BLaER1 (cell line): ENCODE measurements at regions not wholly inside any gene's neighbourhood (a gene's known extent, or its start where the extent isn't known, plus 50 kb on each side); places are given as distances from the start of the nearest gene placed in this dataset.

Source experiments
- H3K27ac ChIP-seq: shearing (Covaris generic); formaldehyde crosslinking; 2 replicates; pipeline ENCODE4 v1.8.1; 2022
- H3K27me3 ChIP-seq: shearing (Covaris generic); formaldehyde crosslinking; 2 replicates; pipeline ENCODE4 v1.8.1; 2022
- H3K36me3 ChIP-seq: shearing (Covaris generic); formaldehyde crosslinking; 2 replicates; pipeline ENCODE4 v1.8.1; 2022
- H3K4me1 ChIP-seq: shearing (Covaris generic); formaldehyde crosslinking; 2 replicates; pipeline ENCODE4 v1.8.1; 2022
- H3K4me2 ChIP-seq: shearing (Covaris generic); formaldehyde crosslinking; 2 replicates; pipeline ENCODE4 v1.8.1; 2022
- H3K4me3 ChIP-seq: shearing (Covaris generic); formaldehyde crosslinking; 2 replicates; pipeline ENCODE4 v1.8.1; 2022
- H3K9ac ChIP-seq: shearing (Covaris generic); formaldehyde crosslinking; 2 replicates; pipeline ENCODE4 v1.8.1; 2022
- H3K9me3 ChIP-seq: shearing (Covaris generic); formaldehyde crosslinking; 2 replicates; pipeline ENCODE4 v1.8.1; 2022
- H4K20me1 ChIP-seq: shearing (Covaris generic); formaldehyde crosslinking; 2 replicates; pipeline ENCODE4 v1.8.1; 2022
- Cebpa-rat ChIP-seq: shearing (Covaris generic); IDR thresholded peaks from 2 replicates; pipeline ENCODE4 v1.8.1; 2022

DNA sequence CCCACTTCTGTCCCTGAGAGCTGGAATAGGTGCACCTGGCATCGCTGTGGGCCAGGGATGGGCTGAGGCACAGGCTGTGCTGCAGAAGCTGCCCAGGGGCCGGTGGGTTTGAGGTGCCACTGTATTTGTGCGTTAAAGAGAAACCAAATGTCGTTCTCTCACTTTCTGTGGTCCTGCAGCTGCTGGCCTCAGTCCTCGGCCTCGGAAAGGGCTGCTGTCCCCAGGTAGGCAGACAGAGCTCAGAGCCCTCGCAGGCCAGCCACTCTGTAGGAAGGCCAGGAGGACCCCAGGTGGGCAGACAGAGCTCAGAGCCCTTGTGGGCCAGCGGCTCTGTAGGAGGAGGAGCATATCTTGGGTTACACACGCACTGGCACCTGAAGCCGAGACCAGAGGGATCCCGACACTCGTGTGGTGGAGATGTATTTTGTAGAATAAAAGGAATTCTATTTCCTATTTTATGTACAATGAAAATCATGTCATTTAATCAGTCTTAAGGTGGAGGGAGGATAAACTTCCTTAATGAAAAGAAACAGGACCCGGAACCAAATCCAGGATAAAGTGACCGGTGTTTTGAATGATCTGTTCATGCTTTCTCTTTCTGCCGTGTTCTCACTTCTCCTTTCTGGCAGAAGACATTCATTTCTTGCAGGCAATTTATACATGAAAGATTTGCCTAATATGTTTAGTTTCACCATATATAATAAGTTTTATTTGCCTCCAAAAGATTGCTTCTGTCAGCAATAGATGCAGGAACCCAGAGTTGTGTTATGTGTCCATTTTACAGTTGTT, 54.4 kb upstream of the HGFAC start:
- peaks cover 95% of the 10 kb centered on the region for H4K20me1 ChIP-seq
- H3K4me1 ChIP-seq: peaks cover 83% of the 10 kb centered on the region
- no peaks in the 10 kb centered on the region for H3K27me3 ChIP-seq
- peak overlapping the region; percentile 56 for H3K4me3 ChIP-seq
- H3K27ac ChIP-seq: peak overlapping the region; percentile 80
- peak overlapping the region; percentile 95 for H3K4me2 ChIP-seq
- no peaks in the 10 kb centered on the region for H3K9me3 ChIP-seq
- no peak for TF ChIP-seq Cebpa-rat
- peak overlapping the region; percentile 73 for H3K9ac ChIP-seq
- H3K36me3 ChIP-seq: peaks cover 14% of the 10 kb centered on the region

DNA sequence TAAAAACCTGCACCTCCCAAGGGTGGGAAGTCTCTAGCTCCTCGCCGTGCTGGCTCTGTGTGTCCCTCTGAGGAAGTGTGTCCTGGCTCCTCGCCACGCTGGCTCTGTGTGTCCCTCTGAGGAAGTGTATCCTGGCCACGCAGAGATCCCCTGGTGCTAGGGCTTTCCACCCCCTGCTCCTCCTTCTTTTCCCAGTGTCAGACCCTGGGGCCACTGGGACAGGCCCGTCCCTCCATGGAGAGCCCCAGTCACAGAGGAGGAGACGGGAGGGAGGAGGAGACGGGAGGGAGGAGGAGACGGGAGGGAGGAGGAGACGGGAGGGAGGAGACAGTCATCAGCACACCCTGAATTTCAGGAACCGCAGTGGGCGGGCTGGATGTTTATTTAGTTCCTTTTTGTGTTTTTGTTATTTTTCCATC, 53.8 kb upstream of the HGFAC start:
- H3K36me3 ChIP-seq: peaks cover 8% of the 10 kb centered on the region; the same call in 1 of the 2 replicates
- peaks cover 95% of the 10 kb centered on the region for H4K20me1 ChIP-seq
- H3K27me3 ChIP-seq: no peaks in the 10 kb centered on the region
- H3K9ac ChIP-seq: peak overlapping the region; percentile 73
- no peak for TF ChIP-seq Cebpa-rat
- H3K27ac ChIP-seq: peak overlapping the region; percentile 80
- H3K9me3 ChIP-seq: no peaks in the 10 kb centered on the region
- peak overlapping the region; percentile 95 for H3K4me2 ChIP-seq
- H3K4me3 ChIP-seq: peak overlapping the region; percentile 56
- H3K4me1 ChIP-seq: peaks cover 88% of the 10 kb centered on the region

DNA sequence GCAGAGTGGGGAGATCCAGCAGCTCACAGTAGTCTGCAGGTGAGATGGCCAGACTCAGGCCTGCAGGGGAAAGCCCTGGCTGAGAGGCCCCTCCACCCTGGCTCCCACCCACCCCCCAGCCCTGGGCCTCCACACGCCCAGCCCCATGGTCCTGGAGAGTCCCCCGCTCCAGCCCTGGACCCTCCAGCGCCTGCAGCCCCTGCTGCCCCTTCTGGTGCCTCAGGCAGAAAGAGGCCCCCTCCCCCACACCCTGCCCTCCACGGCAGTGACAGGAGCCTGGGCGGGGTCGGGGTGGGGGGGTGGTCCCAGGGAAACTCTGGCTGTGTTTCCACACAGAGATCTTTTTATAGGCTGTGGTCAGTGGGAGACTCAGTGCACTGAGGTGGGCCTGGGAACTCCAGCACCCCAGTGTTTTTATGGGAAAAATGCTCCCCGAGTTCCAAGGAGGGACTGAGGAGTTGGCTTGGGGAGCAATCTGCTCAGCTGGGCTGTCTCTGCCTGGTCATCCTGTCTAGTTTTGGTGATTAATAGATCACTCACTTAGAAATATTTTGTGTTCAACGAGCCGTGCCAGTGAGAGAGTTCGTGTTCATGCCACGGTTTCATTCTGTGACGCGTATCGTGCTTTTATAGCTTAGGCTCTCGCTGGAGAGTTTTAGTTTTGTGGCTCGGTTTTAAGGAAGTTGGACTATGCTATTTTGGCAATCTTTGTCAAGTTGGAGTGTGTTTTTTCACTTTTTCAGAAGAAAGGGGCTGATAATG, 53.1 kb upstream of the HGFAC start:
- Histone ChIP-seq H3K36me3 (peaks cover 10% of the 10 kb centered on the region), H3K4me2 (peak overlapping the region; percentile 95), H4K20me1 (peaks cover 95% of the 10 kb centered on the region), H3K27ac (peak overlapping the region; percentile 80), H3K27me3 (no peaks in the 10 kb centered on the region), H3K9me3 (no peaks in the 10 kb centered on the region), H3K9ac (peak overlapping the region; percentile 73), H3K4me3 (peak overlapping the region; percentile 56), H3K4me1 (peaks cover 88% of the 10 kb centered on the region)
- no peak for TF ChIP-seq Cebpa-rat

DNA sequence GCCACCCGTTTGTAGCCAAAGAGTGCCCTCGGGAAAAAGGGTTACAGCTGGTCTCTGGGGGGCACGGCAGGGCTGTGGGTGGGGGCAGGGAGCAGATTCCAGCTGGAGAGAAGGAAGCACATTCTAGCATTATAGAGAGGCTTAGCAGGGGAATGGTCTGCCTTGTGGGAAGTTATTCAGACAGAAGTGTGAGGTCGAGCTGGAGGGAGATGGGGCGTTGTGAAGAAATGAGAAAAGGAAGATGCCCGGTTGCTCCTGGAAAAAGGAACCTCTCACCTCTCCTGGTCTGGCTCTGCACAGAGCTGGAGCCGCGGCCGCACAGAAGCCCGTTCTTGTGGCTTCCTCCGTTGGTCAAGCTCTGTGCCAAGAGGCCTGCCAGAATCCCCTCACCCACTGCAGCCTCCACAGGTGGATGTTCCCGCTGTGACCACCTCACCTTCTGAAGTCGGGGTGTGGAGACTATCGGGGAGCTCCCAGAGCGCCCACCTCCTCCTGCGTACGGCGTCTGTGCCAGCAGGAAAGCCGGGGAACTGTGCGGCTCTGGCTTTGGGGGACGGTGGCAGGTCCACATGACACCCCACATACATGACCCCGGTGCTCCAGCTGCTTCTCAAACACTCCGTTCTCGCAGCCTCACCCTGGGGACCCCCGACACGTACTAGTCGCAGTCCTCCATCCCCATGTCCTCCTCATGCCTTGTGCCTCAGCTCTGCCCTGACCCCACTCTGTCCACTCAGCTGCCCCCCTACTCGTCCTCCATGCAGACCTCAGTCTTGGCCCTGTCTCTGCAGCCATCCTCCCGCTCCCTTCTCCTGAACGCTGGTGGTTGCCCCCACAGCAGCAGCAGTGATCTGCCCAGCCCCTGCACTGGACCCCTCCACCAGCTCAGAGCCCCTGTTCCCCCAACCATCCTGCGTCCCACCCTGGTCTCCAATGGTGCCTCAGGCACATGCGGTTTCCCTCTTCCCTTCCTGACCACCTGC, 52.2 kb upstream of the HGFAC start:
- H3K36me3 ChIP-seq: peaks cover 18% of the 10 kb centered on the region
- no peaks in the 10 kb centered on the region for H3K9me3 ChIP-seq
- peak overlapping the region; percentile 95 for H3K4me2 ChIP-seq
- peaks cover 97% of the 10 kb centered on the region for H4K20me1 ChIP-seq
- peak overlapping the region; percentile 56 for H3K4me3 ChIP-seq
- TF ChIP-seq Cebpa-rat: no peak
- peak overlapping the region; percentile 73 for H3K9ac ChIP-seq
- H3K27ac ChIP-seq: peak overlapping the region; percentile 80
- H3K4me1 ChIP-seq: peaks cover 83% of the 10 kb centered on the region
- no peaks in the 10 kb centered on the region for H3K27me3 ChIP-seq

DNA sequence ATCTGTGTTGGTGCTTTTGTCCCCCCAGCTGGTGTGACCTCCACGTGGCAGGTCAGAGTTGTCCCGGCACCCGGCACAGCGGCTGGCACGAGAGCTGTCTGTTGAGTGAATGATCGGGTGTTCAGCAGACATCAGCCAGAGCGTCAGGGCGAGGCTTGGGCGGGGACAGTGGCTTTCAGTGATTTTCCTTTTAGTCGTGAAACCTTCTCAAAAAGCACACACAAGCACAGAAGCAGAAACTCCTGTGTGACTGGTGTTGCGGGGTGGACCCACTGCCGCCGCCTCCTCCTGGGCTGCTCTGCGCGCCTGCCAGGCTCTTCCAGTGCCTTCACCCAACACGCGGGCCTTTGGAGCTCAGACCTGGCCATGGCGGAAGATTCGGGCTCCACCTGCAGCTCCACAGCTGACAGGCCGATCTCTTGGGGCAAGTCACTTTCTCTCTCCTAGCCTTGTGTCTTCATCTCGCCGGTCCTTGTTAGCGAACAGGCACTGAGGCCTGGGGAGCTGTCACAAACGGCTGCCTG, 51.4 kb upstream of the HGFAC start:
- TF ChIP-seq Cebpa-rat: no peak
- peaks cover 75% of the 10 kb centered on the region for H3K4me1 ChIP-seq
- peaks cover 89% of the 10 kb centered on the region for H4K20me1 ChIP-seq
- H3K9me3 ChIP-seq: peaks cover 7% of the 10 kb centered on the region; the same call in 1 of the 2 replicates
- H3K4me3 ChIP-seq: no peak overlapping the region
- H3K27me3 ChIP-seq: no peaks in the 10 kb centered on the region
- peak overlapping the region; percentile 95 for H3K4me2 ChIP-seq
- H3K9ac ChIP-seq: no peak overlapping the region
- peaks cover 27% of the 10 kb centered on the region for H3K36me3 ChIP-seq
- H3K27ac ChIP-seq: 0 out of 2 replicates have a peak overlapping the region, but pooled peaks have one; percentile 80

DNA sequence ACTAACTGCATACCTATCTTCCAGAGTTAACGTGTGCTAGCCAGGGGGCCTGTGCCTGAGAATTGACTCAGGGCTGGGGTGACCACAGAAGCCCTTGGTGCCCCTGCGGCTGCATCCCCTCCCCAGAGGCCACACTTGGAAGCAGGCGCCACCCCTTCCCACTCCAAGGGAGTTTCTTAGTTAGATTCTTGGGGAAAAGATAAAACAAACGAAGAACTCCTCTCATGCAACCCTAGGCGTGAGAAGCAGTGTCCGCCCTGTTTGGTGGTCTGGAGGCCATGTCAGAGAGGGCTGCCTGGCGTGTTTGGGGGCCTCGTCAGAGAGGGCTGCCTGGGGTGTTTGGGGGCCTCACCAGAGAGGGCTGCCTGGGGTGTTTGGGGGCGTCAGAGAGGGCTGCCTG, 50.3 kb upstream of the HGFAC start:
- Histone ChIP-seq H4K20me1 (peaks cover 78% of the 10 kb centered on the region), H3K4me1 (peaks cover 64% of the 10 kb centered on the region), H3K9ac (no peak overlapping the region), H3K27me3 (no peaks in the 10 kb centered on the region), H3K36me3 (peaks cover 33% of the 10 kb centered on the region), H3K4me2 (peak overlapping the region; percentile 95), H3K4me3 (no peak overlapping the region), H3K27ac (no peak overlapping the region), H3K9me3 (peaks cover 18% of the 10 kb centered on the region)
- TF ChIP-seq Cebpa-rat: no peak
